Calu3 (cell line): ENCODE measurements at regions not wholly inside any gene's neighbourhood (a gene's known extent, or its start where the extent isn't known, plus 50 kb on each side); places are given as distances from the start of the nearest gene placed in this dataset.

ENCODE experiments used
- BruUV-seq: library from RNA; stranded (reverse); fragments of 400-500 nt; replicated peaks from 2 replicates; lab custom pipeline; 2021; lab: Mats Ljungman, UMichigan
- CTCF ChIA-PET: fragments of 300-600 bp; sonication (Branson Sonifier 250); formaldehyde crosslinking; loops from one replicate; lab custom pipeline; 2022; ENCODE audit warnings: antibody characterized with exemption; lab: Charles Lee
- DNase-seq: peaks from one replicate; pipeline ENCODE4 v3.0.0; 2022
- H3K27ac Mint-ChIP-seq: one replicate; pipeline ENCODE4 v1.8.0; 2022; ENCODE audit warnings: mixed read lengths; ENCODE audit not compliant: unreplicated experiment
- H3K27me3 Mint-ChIP-seq: one replicate; pipeline ENCODE4 v1.8.0; 2022; ENCODE audit warnings: mixed read lengths; ENCODE audit not compliant: unreplicated experiment
- H3K36me3 Mint-ChIP-seq: one replicate; pipeline ENCODE4 v1.8.0; 2022; ENCODE audit warnings: mild to moderate bottlenecking, moderate library complexity, mixed read lengths; ENCODE audit not compliant: insufficient read depth, unreplicated experiment
- H3K4me1 Mint-ChIP-seq: one replicate; pipeline ENCODE4 v1.8.0; 2022; ENCODE audit warnings: mild to moderate bottlenecking, low read depth, mixed read lengths; ENCODE audit not compliant: unreplicated experiment
- H3K4me3 Mint-ChIP-seq: one replicate; pipeline ENCODE4 v1.8.0; 2022; ENCODE audit warnings: mild to moderate bottlenecking, low read depth, moderate library complexity, mixed read lengths; ENCODE audit not compliant: unreplicated experiment
- H3K9me3 Mint-ChIP-seq: one replicate; pipeline ENCODE4 v1.8.0; 2022; ENCODE audit warnings: low read depth, mixed read lengths; ENCODE audit not compliant: unreplicated experiment
- intact Hi-C: fragments of 100-400 bp; cut with micrococcal nuclease; formaldehyde crosslinking; loops from one replicate; pipeline ENCODE4 v1.10.0; 2022; ENCODE audit not compliant: unreplicated experiment
- TF ChIP-seq, protein P1 (sequence below): fragments of 200-600 bp; IDR thresholded peaks from one replicate; pipeline ENCODE4 v1.8.0; 2022; ENCODE audit warnings: antibody characterized with exemption; ENCODE audit not compliant: unreplicated experiment

DNA sequence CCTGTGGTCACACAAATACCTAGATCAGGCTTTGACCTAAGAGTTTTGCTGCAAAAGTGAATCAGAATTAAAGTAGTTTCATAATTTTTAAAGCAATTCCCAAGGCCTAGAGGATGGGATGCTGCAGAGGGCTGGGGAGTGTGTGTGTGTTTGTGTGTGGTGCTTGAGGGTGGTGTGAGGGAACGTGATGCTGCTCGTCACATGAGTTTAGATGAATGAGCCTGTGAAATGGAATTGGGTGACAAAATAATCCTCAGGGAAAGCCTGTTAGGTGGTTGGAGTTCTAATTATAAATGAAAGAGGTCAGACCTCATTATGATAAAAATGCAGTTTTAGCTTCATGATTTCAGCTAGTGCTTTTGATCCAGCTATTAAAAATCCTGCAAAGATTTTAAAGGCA lies 87.5 kb upstream of the TMEM170B start:
- BruUV-seq: no TSS peak
- intact Hi-C loops: no loop called here
- no peak for DNase-seq
- no peak overlapping the region for H3K4me3 Mint-ChIP-seq
- CTCF ChIA-PET: no interaction called here
- H3K36me3 Mint-ChIP-seq: no peaks in the 10 kb centered on the region
- no peak overlapping the region for H3K27ac Mint-ChIP-seq
- TF ChIP-seq, protein P1, sequence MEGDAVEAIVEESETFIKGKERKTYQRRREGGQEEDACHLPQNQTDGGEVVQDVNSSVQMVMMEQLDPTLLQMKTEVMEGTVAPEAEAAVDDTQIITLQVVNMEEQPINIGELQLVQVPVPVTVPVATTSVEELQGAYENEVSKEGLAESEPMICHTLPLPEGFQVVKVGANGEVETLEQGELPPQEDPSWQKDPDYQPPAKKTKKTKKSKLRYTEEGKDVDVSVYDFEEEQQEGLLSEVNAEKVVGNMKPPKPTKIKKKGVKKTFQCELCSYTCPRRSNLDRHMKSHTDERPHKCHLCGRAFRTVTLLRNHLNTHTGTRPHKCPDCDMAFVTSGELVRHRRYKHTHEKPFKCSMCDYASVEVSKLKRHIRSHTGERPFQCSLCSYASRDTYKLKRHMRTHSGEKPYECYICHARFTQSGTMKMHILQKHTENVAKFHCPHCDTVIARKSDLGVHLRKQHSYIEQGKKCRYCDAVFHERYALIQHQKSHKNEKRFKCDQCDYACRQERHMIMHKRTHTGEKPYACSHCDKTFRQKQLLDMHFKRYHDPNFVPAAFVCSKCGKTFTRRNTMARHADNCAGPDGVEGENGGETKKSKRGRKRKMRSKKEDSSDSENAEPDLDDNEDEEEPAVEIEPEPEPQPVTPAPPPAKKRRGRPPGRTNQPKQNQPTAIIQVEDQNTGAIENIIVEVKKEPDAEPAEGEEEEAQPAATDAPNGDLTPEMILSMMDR: no peak
- H3K4me1 Mint-ChIP-seq: no peaks in the 10 kb centered on the region
- H3K27me3 Mint-ChIP-seq: no peaks in the 10 kb centered on the region
- peaks cover 5% of the 10 kb centered on the region for H3K9me3 Mint-ChIP-seq

DNA sequence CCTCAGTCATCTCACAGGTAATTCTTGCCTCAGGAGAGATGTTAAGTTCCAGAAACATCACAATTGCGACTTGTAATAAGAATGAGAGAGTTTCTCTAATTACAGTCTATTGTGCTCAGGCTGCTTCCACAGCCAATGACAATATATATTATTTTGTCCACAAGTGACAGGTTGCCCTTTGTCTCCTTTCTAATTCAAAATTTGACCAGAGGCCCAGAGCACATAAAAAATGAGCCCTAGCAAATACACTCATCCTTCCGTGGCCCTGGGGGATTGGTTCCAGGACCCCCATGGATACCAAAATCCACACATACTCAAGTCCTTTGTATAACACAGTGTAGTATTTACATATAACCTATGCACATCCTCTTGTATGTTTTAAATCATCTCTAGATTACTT lies 88.1 kb upstream of the TMEM170B start:
- Mint-ChIP-seq H3K9me3 (peaks cover 5% of the 10 kb centered on the region), H3K36me3 (no peaks in the 10 kb centered on the region), H3K27ac (no peak overlapping the region), H3K4me3 (no peak overlapping the region), H3K27me3 (no peaks in the 10 kb centered on the region), H3K4me1 (no peaks in the 10 kb centered on the region)
- TF ChIP-seq, protein P1: no peak
- intact Hi-C loops: no loop called here
- CTCF ChIA-PET: no interaction called here
- BruUV-seq: no TSS peak
- no peak for DNase-seq

DNA sequence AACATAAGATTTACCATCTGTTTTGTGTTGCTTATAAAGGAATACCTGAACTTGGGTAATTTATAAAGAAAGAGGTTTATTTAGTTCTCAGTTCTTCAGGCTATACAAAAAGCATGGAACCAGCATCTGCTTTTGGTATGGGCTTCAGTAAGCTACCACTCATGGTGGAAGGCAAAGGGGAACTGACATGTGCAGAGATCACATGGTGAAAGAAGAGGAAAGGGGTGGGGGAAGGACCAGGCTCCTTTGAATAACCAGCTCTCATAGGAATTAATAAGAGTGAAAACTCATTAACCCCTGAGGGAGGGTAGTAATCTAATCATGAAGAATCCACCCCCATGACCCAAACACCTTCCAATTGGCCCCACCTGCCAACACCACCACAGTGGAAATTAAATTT lies 89.5 kb upstream of the TMEM170B start:
- H3K27ac Mint-ChIP-seq: no peak overlapping the region
- peaks cover 5% of the 10 kb centered on the region for H3K9me3 Mint-ChIP-seq
- intact Hi-C loops: no loop called here
- no peaks in the 10 kb centered on the region for H3K4me1 Mint-ChIP-seq
- no peak overlapping the region for H3K4me3 Mint-ChIP-seq
- DNase-seq: no peak
- TF ChIP-seq, protein P1: no peak
- BruUV-seq: no TSS peak
- H3K27me3 Mint-ChIP-seq: no peaks in the 10 kb centered on the region
- CTCF ChIA-PET: no interaction called here
- H3K36me3 Mint-ChIP-seq: no peaks in the 10 kb centered on the region

DNA sequence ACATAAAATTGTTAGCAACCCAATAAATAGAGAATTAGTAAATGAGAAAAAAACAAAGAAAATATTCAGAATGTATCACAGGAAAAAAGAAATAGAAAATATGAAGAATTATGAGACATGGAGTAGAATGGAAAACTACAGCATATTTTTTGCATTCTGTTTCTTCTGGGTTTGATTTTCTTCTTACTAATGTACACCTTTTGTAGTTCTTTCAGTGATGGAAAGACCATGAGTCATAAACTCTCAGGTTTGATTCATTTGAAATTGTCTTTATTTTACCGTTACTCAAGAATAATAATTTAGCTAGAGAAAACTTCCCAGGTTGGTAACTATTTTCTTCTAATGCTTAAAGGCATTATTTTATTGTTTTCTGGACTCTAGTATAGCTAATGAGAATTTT lies 90.3 kb upstream of the TMEM170B start:
- no peaks in the 10 kb centered on the region for H3K36me3 Mint-ChIP-seq
- intact Hi-C loops: no loop called here
- H3K4me3 Mint-ChIP-seq: no peak overlapping the region
- peaks cover 5% of the 10 kb centered on the region for H3K9me3 Mint-ChIP-seq
- no peaks in the 10 kb centered on the region for H3K4me1 Mint-ChIP-seq
- DNase-seq: no peak
- TF ChIP-seq, protein P1: no peak
- H3K27ac Mint-ChIP-seq: no peak overlapping the region
- no peaks in the 10 kb centered on the region for H3K27me3 Mint-ChIP-seq
- CTCF ChIA-PET: no interaction called here
- no TSS peak for BruUV-seq
